Neural cell (in vitro differentiated cells): ENCODE measurements at regions not wholly inside any gene's neighbourhood (a gene's known extent, or its start where the extent isn't known, plus 50 kb on each side); places are given as distances from the start of the nearest gene placed in this dataset.

ENCODE experiments used
- H2AFZ ChIP-seq: fragments of 200-600, 300-800 bp; sonication (generic), shearing (Covaris generic); 2 replicates; pipeline ENCODE4 v1.6.0; 2014; ENCODE audit warnings: low read depth, mild to moderate bottlenecking, antibody characterized with exemption, low read length, moderate library complexity
- H3F3A ChIP-seq: fragments of 200-600 bp; shearing (Covaris generic); 2 replicates; pipeline ENCODE4 v1.6.1; 2016; ENCODE audit warnings: mild to moderate bottlenecking, moderate library complexity, mixed read lengths, antibody characterized with exemption, low read length; ENCODE audit not compliant: insufficient read depth, poor library complexity, severe bottlenecking
- H3K27ac ChIP-seq: fragments of 200-600, 300-800 bp; sonication (generic), shearing (Covaris generic); 2 replicates; pipeline ENCODE4 v1.5.1; 2014; ENCODE audit warnings: mild to moderate bottlenecking, low read length, moderate library complexity
- H3K27me3 ChIP-seq: fragments of 300-800, 200-600 bp; sonication (generic), shearing (Covaris generic); 2 replicates; pipeline ENCODE4 v1.6.0; 2014; ENCODE audit warnings: mild to moderate bottlenecking, low read depth, low read length, moderate library complexity; ENCODE audit not compliant: insufficient read depth
- H3K36me3 ChIP-seq: fragments of 300-800, 200-600 bp; sonication (generic), shearing (Covaris generic); 2 replicates; pipeline ENCODE4 v1.5.1; 2014; ENCODE audit warnings: mild to moderate bottlenecking, antibody characterized with exemption, low read length, moderate library complexity; ENCODE audit not compliant: insufficient read depth
- H3K4me2 ChIP-seq: fragments of 300-800, 200-600 bp; sonication (generic), shearing (Covaris generic); 2 replicates; pipeline ENCODE4 v1.6.0; 2014; ENCODE audit warnings: mild to moderate bottlenecking, low read length
- H3K4me3 ChIP-seq: fragments of 300-800, 200-600 bp; sonication (generic), shearing (Covaris generic); 2 replicates; pipeline ENCODE4 v1.5.1; 2014; ENCODE audit warnings: mild to moderate bottlenecking, low read length, moderate library complexity
- H3K79me2 ChIP-seq: fragments of 200-600 bp; shearing (Covaris generic); replicated peaks from 2 replicates; pipeline ENCODE4 v1.6.0; 2014; ENCODE audit warnings: mild to moderate bottlenecking, low read length, moderate library complexity; ENCODE audit not compliant: insufficient read depth
- H3K9ac ChIP-seq: fragments of 300-800, 200-600 bp; sonication (generic), shearing (Covaris generic); 2 replicates; pipeline ENCODE4 v1.6.1; 2016; ENCODE audit warnings: mild to moderate bottlenecking, low read length, mixed read lengths
- H3K9me2 ChIP-seq: fragments of 200-600 bp; shearing (Covaris generic); 2 replicates; pipeline ENCODE4 v1.6.1; 2016; ENCODE audit warnings: mild to moderate bottlenecking, low read length, mixed read lengths; ENCODE audit not compliant: insufficient read depth
- H3K9me3 ChIP-seq: fragments of 200-600, 300-800 bp; sonication (generic), shearing (Covaris generic); 2 replicates; pipeline ENCODE4 v1.6.1; 2016; ENCODE audit warnings: mild to moderate bottlenecking, mixed run types, low read length, moderate library complexity, mixed read lengths
- H4K20me1 ChIP-seq: fragments of 200-600 bp; shearing (Covaris generic); 2 replicates; pipeline ENCODE4 v1.6.1; 2016; ENCODE audit warnings: mild to moderate bottlenecking, mixed run types; ENCODE audit not compliant: insufficient read depth
- CTCF ChIP-seq: fragments of 450-650 bp; IDR thresholded peaks from 2 replicates; pipeline ENCODE4 v1.5.1; 2014; ENCODE audit warnings: antibody characterized with exemption, mild to moderate bottlenecking, moderate library complexity; ENCODE audit not compliant: poor library complexity, severe bottlenecking
- EP300 ChIP-seq: fragments of 450-650 bp; conservative IDR thresholded peaks from 2 replicates; pipeline ENCODE4 v1.6.1; 2014; ENCODE audit warnings: antibody characterized with exemption, mild to moderate bottlenecking, moderate library complexity; ENCODE audit not compliant: poor library complexity, severe bottlenecking
- EZH2 ChIP-seq: fragments of 200-600, 300-800 bp; shearing (Covaris generic), sonication (generic); IDR thresholded peaks from 2 replicates; pipeline ENCODE4 v1.6.1; 2014; ENCODE audit warnings: antibody characterized with exemption, low read length, borderline replicate concordance, mild to moderate bottlenecking; ENCODE audit not compliant: insufficient read depth, poor library complexity, severe bottlenecking
- MXI1 ChIP-seq: fragments of 450-650 bp; conservative IDR thresholded peaks from 2 replicates; pipeline ENCODE4 v1.6.1; 2014; ENCODE audit warnings: antibody characterized with exemption, mild to moderate bottlenecking; ENCODE audit not compliant: poor library complexity, severe bottlenecking
- POLR2AphosphoS5 ChIP-seq: IDR thresholded peaks from 2 replicates; pipeline ENCODE4 v1.6.1; 2012
- RAD21 ChIP-seq: fragments of 450-650 bp; conservative IDR thresholded peaks from 2 replicates; pipeline ENCODE4 v1.6.1; 2014; ENCODE audit warnings: antibody characterized with exemption, mild to moderate bottlenecking, moderate library complexity
- REST ChIP-seq: IDR thresholded peaks from 2 replicates; pipeline ENCODE4 v1.6.1; 2012; ENCODE audit warnings: borderline replicate concordance
- SMC3 ChIP-seq: fragments of 450-650 bp; conservative IDR thresholded peaks from 2 replicates; pipeline ENCODE4 v1.6.1; 2014; ENCODE audit warnings: antibody characterized with exemption, mild to moderate bottlenecking, moderate library complexity; ENCODE audit not compliant: poor library complexity
- TAF1 ChIP-seq: IDR thresholded peaks from 2 replicates; pipeline ENCODE4 v1.6.1; 2012; ENCODE audit warnings: low read depth

- no peaks in the 10 kb centered on the region for H3F3A ChIP-seq
- no peak overlapping the region for H3K4me3 ChIP-seq
- no peak overlapping the region for H3K27ac ChIP-seq
- no peaks in the 10 kb centered on the region for H3K27me3 ChIP-seq
- no peaks in the 10 kb centered on the region for H4K20me1 ChIP-seq
- H3K9me3 ChIP-seq = no peaks in the 10 kb centered on the region
- no peak overlapping the region for H3K9ac ChIP-seq
- no peaks in the 10 kb centered on the region for H3K36me3 ChIP-seq
- no peak overlapping the region for H3K4me2 ChIP-seq
- TF ChIP-seq MXI1 = no peak
- no peak for TF ChIP-seq REST
- no peak for TF ChIP-seq SMC3
- TF ChIP-seq CTCF = no peak
- TF ChIP-seq TAF1 = no peak
- no peak for TF ChIP-seq EZH2
- no peak for TF ChIP-seq POLR2AphosphoS5
- no peak for TF ChIP-seq RAD21
- no peak for TF ChIP-seq EP300
- no peaks in the 10 kb centered on the region for H3K79me2 ChIP-seq
- no peak overlapping the region for H2AFZ ChIP-seq
- no peaks in the 10 kb centered on the region for H3K9me2 ChIP-seq
Measured at GRCh38 chr1:193614817-193615216, 428.4 kb upstream of the B3GALT2 start.

- H3K36me3 ChIP-seq = no peaks in the 10 kb centered on the region
- TF ChIP-seq MXI1 = no peak
- no peak for TF ChIP-seq EZH2
- peak; percentile 37 for TF ChIP-seq POLR2AphosphoS5
- no peak for TF ChIP-seq SMC3
- peak; percentile 65 for TF ChIP-seq EP300
- TF ChIP-seq REST = peak; percentile 62
- TF ChIP-seq CTCF = no peak
- H2AFZ ChIP-seq = no peak overlapping the region
- H3K27me3 ChIP-seq = no peaks in the 10 kb centered on the region
- no peak overlapping the region for H3K4me2 ChIP-seq
- H4K20me1 ChIP-seq = no peaks in the 10 kb centered on the region
- H3F3A ChIP-seq = no peaks in the 10 kb centered on the region
- no peak overlapping the region for H3K4me3 ChIP-seq
- H3K27ac ChIP-seq = no peak overlapping the region
- no peaks in the 10 kb centered on the region for H3K9me2 ChIP-seq
- no peak overlapping the region for H3K9ac ChIP-seq
- H3K9me3 ChIP-seq = no peaks in the 10 kb centered on the region
- H3K79me2 ChIP-seq = no peaks in the 10 kb centered on the region
Measured at GRCh38 chr1:193614275-193614674, 427.9 kb upstream of the B3GALT2 start.
